IMR-90 (cell line): ENCODE measurements at regions not wholly inside any gene's neighbourhood (a gene's known extent, or its start where the extent isn't known, plus 50 kb on each side); places are given as distances from the start of the nearest gene placed in this dataset.

ENCODE experiments used
- ATAC-seq: fragments of 200-7000 bp; cut with Tn5 transposase; 2 replicates; pipeline ENCODE4 v1.9.1; 2020; ENCODE audit warnings: low read depth, mild to moderate bottlenecking, moderate library complexity
- BruUV-seq: library from RNA; stranded (reverse); fragments of 400-500 nt; replicated peaks from 2 replicates; lab custom pipeline; 2021; lab: Mats Ljungman, UMichigan
- CTCF ChIA-PET: fragments of 300-600 bp; formaldehyde crosslinking; extraction: SDS; loops from one replicate; lab custom pipeline; 2021; ENCODE audit warnings: antibody characterized with exemption; lab: Yijun Ruan, JAX
- POLR2A ChIA-PET: fragments of 300-600 bp; sonication (Branson Sonifier 250); formaldehyde crosslinking; loops from one replicate; lab custom pipeline; 2022; ENCODE audit warnings: antibody characterized with exemption; ENCODE audit not compliant: unreplicated experiment; lab: Charles Lee
- DNase-seq: peaks from one replicate; pipeline ENCODE4 v3.0.0; 2013
- H2AFZ ChIP-seq: replicated peaks from 2 replicates; pipeline ENCODE3; 2013; ENCODE audit warnings: low read length, mild to moderate bottlenecking; ENCODE audit not compliant: poor library complexity
- H2AK5ac ChIP-seq: 2 replicates; pipeline ENCODE4 v1.6.1; 2013; ENCODE audit warnings: low read depth, low read length, inconsistent platforms
- H2AK9ac ChIP-seq: replicated peaks from 2 replicates; pipeline ENCODE3; 2013; ENCODE audit warnings: mild to moderate bottlenecking, low read depth, low read length, moderate library complexity; ENCODE audit not compliant: poor library complexity
- H2BK120ac ChIP-seq: 2 replicates; pipeline ENCODE4 v1.6.1; 2013; ENCODE audit warnings: low read depth, low read length, inconsistent platforms
- H2BK15ac ChIP-seq: 3 replicates; pipeline ENCODE4 v1.6.1; 2013; ENCODE audit warnings: low read depth, low read length, inconsistent platforms
- H2BK20ac ChIP-seq: 2 replicates; pipeline ENCODE4 v1.6.1; 2013; ENCODE audit warnings: low read depth, mild to moderate bottlenecking, inconsistent platforms, low read length, moderate library complexity
- H2BK5ac ChIP-seq: 2 replicates; pipeline ENCODE4 v1.6.1; 2013; ENCODE audit warnings: mild to moderate bottlenecking, low read depth, low read length, inconsistent platforms; ENCODE audit not compliant: poor library complexity, severe bottlenecking
- H3K14ac ChIP-seq: replicated peaks from 2 replicates; pipeline ENCODE4 v1.6.1; 2013; ENCODE audit warnings: low read depth, low read length, inconsistent platforms
- H3K18ac ChIP-seq: 2 replicates; pipeline ENCODE4 v1.6.1; 2013; ENCODE audit warnings: low read depth, low read length, control low read depth
- H3K23ac ChIP-seq: 2 replicates; pipeline ENCODE4 v1.6.1; 2013; ENCODE audit warnings: low read depth, low read length, inconsistent platforms
- H3K27ac ChIP-seq: 2 replicates; pipeline ENCODE4 v1.5.1; 2013; ENCODE audit warnings: mild to moderate bottlenecking, control low read depth, low read length; ENCODE audit not compliant: insufficient read depth
- H3K27me3 ChIP-seq: 2 replicates; pipeline ENCODE4 v1.6.1; 2013; ENCODE audit warnings: low read length; ENCODE audit not compliant: control insufficient read depth, insufficient read depth
- H3K36me3 ChIP-seq: 2 replicates; pipeline ENCODE4 v1.6.1; 2013; ENCODE audit warnings: low read length, mixed read lengths; ENCODE audit not compliant: control insufficient read depth, insufficient read depth
- H3K4ac ChIP-seq: 2 replicates; pipeline ENCODE4 v1.6.1; 2013; ENCODE audit warnings: low read depth, low read length, inconsistent platforms
- H3K4me1 ChIP-seq: 2 replicates; pipeline ENCODE4 v1.6.1; 2013; ENCODE audit warnings: low read length, mixed read lengths; ENCODE audit not compliant: control insufficient read depth, insufficient read depth
- H3K4me2 ChIP-seq: 2 replicates; pipeline ENCODE4 v1.6.1; 2013; ENCODE audit warnings: low read depth, mild to moderate bottlenecking, control low read depth, low read length, moderate library complexity
- H3K4me3 ChIP-seq: 2 replicates; pipeline ENCODE4 v1.5.1; 2013; ENCODE audit warnings: low read depth, mild to moderate bottlenecking, control low read depth, low read length, moderate library complexity; ENCODE audit not compliant: insufficient read depth
- H3K56ac ChIP-seq: 2 replicates; pipeline ENCODE4 v1.6.1; 2013; ENCODE audit warnings: low read length, inconsistent platforms; ENCODE audit not compliant: insufficient read depth; ENCODE audit errors: extremely low read depth
- H3K79me1 ChIP-seq, 2 experiments: 2 replicates each; pipeline ENCODE4 v1.6.1; 2013; ENCODE audit warnings: low read length in 2 of 2, inconsistent platforms in 1 of 2, low read depth in 1 of 2
- H3K9ac ChIP-seq: 2 replicates; pipeline ENCODE4 v1.6.1; 2013; ENCODE audit warnings: low read depth, low read length, control low read depth
- H3K9me1 ChIP-seq: 2 replicates; pipeline ENCODE4 v1.6.1; 2013; ENCODE audit warnings: low read length, inconsistent platforms; ENCODE audit not compliant: insufficient read depth
- H3K9me3 ChIP-seq: 2 replicates; pipeline ENCODE4 v1.6.1; 2013; ENCODE audit warnings: low read length; ENCODE audit not compliant: control insufficient read depth, insufficient read depth
- H4K20me1 ChIP-seq: 2 replicates; pipeline ENCODE4 v1.6.1; 2013; ENCODE audit warnings: low read length, inconsistent platforms; ENCODE audit not compliant: insufficient read depth
- H4K5ac ChIP-seq: 2 replicates; pipeline ENCODE4 v1.6.1; 2013; ENCODE audit warnings: mild to moderate bottlenecking, low read depth, low read length, control low read depth
- H4K8ac ChIP-seq, 2 experiments: 2 replicates each; pipeline ENCODE4 v1.6.1; 2013; ENCODE audit warnings: low read depth in 2 of 2, low read length in 2 of 2, control low read depth in 1 of 2, inconsistent platforms in 1 of 2
- H4K91ac ChIP-seq: 2 replicates; pipeline ENCODE4 v1.6.1; 2013; ENCODE audit warnings: low read depth, low read length, inconsistent platforms; ENCODE audit not compliant: insufficient read depth
- CEBPB ChIP-seq: IDR thresholded peaks from 2 replicates; pipeline ENCODE4 v1.6.1; 2012; ENCODE audit warnings: low read depth, low read length, improper control_type of control experiment
- FOS ChIP-seq: fragments of 150-350 bp; IDR thresholded peaks from 2 replicates; pipeline ENCODE4 v1.6.1; 2016; ENCODE audit warnings: low read depth, low read length
- MAFK ChIP-seq: IDR thresholded peaks from 2 replicates; pipeline ENCODE4 v1.6.1; 2012; ENCODE audit warnings: low read depth, low read length, improper control_type of control experiment
- NFE2L2 ChIP-seq: fragments of 150-350 bp; IDR thresholded peaks from 2 replicates; pipeline ENCODE4 v1.6.1; 2016; ENCODE audit warnings: low read depth, mild to moderate bottlenecking, low read length
- RCOR1 ChIP-seq: IDR thresholded peaks from 2 replicates; pipeline ENCODE4 v1.6.1; 2012; ENCODE audit warnings: mild to moderate bottlenecking, low read length, improper control_type of control experiment; ENCODE audit not compliant: insufficient replicate concordance
- SMC3 ChIP-seq: fragments of 150-350 bp; IDR thresholded peaks from 2 replicates; pipeline ENCODE4 v1.6.1; 2016; ENCODE audit warnings: low read depth, mild to moderate bottlenecking, antibody characterized with exemption, low read length, moderate library complexity
- WGBS, 2 experiments: methylation state at CpG; one replicate each; pipeline versions ENCODE4 v1.1.5 to v1.1.7; 2013; ENCODE audit warnings: missing lambda C conversion rate in 2 of 2; ENCODE audit not compliant: insufficient read length in 1 of 2; ENCODE audit errors: extremely low coverage in 2 of 2; 5-methylcytosine and 5-hydroxymethylcytosine counted together
- dilution Hi-C: fragments of 300-500 bp; cut with HindIII; formaldehyde crosslinking; loops from one replicate; pipeline ENCODE4 v1.14.3; 2018; ENCODE audit warnings: low sequenced_read_pairs; ENCODE audit not compliant: unreplicated experiment
- in situ Hi-C: fragments of 300-500 bp; cut with MboI; formaldehyde crosslinking; loops from 3 replicates; pipeline ENCODE4 v1.14.3; 2019; ENCODE audit warnings: low sequenced_read_pairs, inconsistent platforms, mixed read lengths
- intact Hi-C: fragments of 100-400 bp; cut with micrococcal nuclease; formaldehyde crosslinking; loops from 2 replicates; pipeline ENCODE4 v1.10.0; 2022

- H3K79me1 ChIP-seq, result no peaks in the 10 kb centered on the region
- no peak overlapping the region for H3K9ac ChIP-seq
- H4K91ac ChIP-seq, result no peak overlapping the region
- H3K4ac ChIP-seq, result no peak overlapping the region
- BruUV-seq, result no TSS peak
- no peak overlapping the region for H3K4me2 ChIP-seq
- H3K36me3 ChIP-seq, result no peaks in the 10 kb centered on the region
- H2BK20ac ChIP-seq, result no peak overlapping the region
- ATAC-seq, result no peak
- no peak overlapping the region for H2AFZ ChIP-seq
- H3K27ac ChIP-seq, result no peak overlapping the region
- ChIA-PET CTCF (no interaction called here), POLR2A (no interaction called here)
- H4K5ac ChIP-seq, result no peak overlapping the region
- H3K18ac ChIP-seq, result no peak overlapping the region
- no peak overlapping the region for H2BK15ac ChIP-seq
- WGBS, 2 experiments, result no CpG with 5 or more reads among the region's 1 CpG
- in situ Hi-C loops (no loop called here), dilution Hi-C loops (no loop called here), intact Hi-C loops (no loop called here)
- no peak overlapping the region for H3K23ac ChIP-seq
- H3K9me1 ChIP-seq, result no peaks in the 10 kb centered on the region
- H2BK5ac ChIP-seq, result no peak overlapping the region
- no peak overlapping the region for H3K56ac ChIP-seq
- TF ChIP-seq MAFK (peak; percentile 98), NFE2L2 (no peak), SMC3 (no peak), CEBPB (no peak), RCOR1 (no peak), FOS (no peak)
- H3K14ac ChIP-seq, result no peak overlapping the region
- no peak overlapping the region for H2AK5ac ChIP-seq
- no peak overlapping the region for H2BK120ac ChIP-seq
- no peak overlapping the region for H2AK9ac ChIP-seq
- H3K4me1 ChIP-seq, result no peaks in the 10 kb centered on the region
- no peaks in the 10 kb centered on the region for H4K20me1 ChIP-seq
- no peak overlapping the region for H4K8ac ChIP-seq
- DNase-seq, result no peak
- H3K4me3 ChIP-seq, result no peak overlapping the region
- no peaks in the 10 kb centered on the region; the same call in 1 of the 2 replicates for H3K9me3 ChIP-seq
- H3K27me3 ChIP-seq, result no peaks in the 10 kb centered on the region
These were observed 135.3 kb downstream of the ETAA1 start for GRCh38 chr2:67532387-67532786.
